ENCODE measurements at regions not wholly inside any gene's neighbourhood (a gene's known extent, or its start where the extent isn't known, plus 50 kb on each side); places are given as distances from the start of the nearest gene placed in this dataset.

- no peak for TF ChIP-seq SRF (IDR thresholded peaks at IDR 0.05; ENCODE audit: low read depth, low read length)
- TF ChIP-seq MAX (IDR thresholded peaks at IDR 0.05): no peak
Measured at GRCh38 chr9:106076711-106077110, 382.4 kb downstream of the TMEM38B start (continued).

Measured in H1 (cell line).